Colon (tissue), 2 donors: ENCODE measurements at regions not wholly inside any gene's neighbourhood (a gene's known extent, or its start where the extent isn't known, plus 50 kb on each side); places are given as distances from the start of the nearest gene placed in this dataset.

Experiments
- FAIRE-seq: peaks from 2 replicates; lab custom pipeline; 2012; peaks lifted over from hg19 to GRCh38; lab: Jason Lieb, UNC
- donor health status: control.
- donor health status: control.

DNA sequence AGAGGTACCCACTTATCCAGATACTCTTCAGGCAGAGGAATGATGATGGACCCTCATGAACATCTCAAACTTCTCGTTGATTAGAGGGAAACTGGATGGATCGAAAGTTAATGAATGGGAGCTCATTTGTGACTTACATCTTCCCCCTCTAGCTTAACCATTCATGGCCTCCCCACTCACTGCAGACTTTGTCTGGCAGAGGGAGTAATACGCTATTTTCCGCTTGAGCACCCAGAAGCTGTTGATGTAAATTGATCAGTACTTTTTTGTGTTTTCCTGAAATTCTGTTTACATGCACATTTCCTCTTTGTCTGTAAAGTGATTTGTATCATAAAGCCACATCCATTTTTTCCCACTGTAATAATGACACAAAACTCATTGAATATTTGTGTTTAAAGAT lies 239.1 kb upstream of the RBFOX1 start:
- no peak for FAIRE-seq

DNA sequence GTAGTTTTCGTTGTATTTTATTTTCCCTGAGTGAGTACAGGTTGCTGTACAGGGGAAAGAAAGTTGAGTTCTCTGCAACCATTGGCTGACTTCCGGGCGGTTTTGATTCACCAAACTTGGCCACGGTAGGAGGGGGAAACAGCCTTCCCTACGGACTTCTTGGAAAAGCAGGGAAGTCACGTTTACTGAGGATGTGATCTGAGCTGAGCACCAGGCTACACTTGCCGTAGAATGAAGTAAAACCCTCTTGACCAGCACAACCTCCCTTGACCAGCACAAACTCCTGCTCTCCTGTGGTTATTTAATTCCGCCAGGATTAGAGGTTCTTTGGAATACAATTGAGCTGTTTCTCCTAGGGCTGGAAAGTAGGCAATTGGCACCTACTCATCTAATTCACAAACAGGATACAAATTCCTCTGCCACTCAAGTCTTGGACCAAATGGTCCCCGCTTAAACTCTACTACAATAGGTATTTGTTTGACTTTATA lies 242.0 kb upstream of the RBFOX1 start:
- no peak for FAIRE-seq

DNA sequence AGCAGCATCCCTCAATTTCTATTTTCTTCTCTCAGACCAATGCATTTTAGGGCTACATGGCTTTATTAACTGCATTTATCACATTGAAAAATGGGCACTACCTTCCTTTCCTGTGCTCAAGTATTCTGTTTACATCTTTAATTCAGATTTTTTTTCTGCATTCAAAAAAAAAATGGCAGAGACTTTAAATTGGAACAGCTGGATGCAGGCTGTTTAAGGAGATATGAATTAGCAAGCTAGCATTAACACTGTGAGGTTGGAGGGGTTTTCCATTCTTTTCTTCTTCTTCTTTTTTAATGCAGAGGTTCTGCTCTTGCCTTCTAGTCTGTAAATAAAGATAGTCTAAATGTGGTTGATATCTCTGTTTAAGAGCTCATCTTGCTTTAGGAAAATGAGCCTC lies 242.9 kb upstream of the RBFOX1 start:
- FAIRE-seq: no peak

DNA sequence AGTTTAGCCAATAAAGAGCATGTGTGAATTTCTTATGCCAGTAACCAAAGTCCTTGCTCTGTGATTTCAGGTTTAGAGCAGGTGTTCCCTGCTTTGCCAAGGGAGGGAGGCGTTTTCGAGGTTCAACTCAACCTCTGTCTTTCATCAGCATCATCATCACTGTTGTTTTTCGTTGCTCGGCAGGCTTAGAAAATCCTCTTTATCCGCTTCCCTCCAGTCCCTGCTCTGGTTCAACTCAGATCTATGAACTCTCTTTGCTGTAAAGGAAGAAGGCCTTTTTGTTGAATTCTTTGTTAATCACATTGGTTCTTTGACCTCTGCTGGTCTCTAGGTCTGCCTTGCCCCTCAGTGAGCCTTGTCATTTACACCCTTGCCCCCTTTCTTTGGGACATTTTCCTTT lies 243.9 kb upstream of the RBFOX1 start:
- FAIRE-seq: no peak

DNA sequence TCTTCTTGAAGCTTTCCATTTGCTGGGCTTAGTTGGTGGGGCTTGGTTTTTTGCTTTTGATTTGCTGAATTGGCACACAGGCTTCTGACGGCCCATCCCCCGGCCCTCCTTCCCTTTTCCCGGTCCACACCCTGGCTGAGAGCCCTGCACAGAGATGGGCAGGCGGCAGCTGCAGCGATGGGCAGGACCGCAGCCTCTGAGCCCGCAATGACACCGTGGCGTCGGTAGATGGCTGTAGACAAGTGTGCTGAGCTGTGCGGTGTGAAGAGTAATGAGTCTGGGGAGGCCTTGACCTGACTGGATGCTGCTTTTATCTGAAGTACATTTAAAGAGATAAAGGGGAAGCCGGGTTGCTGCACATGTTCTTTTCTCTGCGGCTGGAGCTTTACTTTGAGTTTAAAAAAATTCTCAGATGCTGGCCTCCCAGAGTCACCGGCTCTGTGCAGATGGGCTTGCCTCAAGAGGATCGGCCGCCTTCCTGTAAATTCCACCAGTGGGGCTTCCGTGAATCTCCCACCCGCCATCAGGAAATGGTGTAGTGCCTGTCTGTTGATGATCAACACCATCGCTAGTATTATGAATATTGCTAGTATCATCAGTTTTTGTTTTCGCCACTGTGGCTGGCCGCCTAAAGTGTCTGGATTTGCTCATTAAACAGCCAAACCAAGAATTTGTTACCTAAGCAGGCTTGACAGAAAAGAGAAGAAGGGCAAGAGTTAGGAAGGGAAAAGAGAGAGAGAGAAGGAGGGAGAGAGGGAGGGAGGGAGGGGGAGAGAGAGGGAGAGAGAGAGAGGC lies 245.6 kb upstream of the RBFOX1 start:
- no peak for FAIRE-seq

DNA sequence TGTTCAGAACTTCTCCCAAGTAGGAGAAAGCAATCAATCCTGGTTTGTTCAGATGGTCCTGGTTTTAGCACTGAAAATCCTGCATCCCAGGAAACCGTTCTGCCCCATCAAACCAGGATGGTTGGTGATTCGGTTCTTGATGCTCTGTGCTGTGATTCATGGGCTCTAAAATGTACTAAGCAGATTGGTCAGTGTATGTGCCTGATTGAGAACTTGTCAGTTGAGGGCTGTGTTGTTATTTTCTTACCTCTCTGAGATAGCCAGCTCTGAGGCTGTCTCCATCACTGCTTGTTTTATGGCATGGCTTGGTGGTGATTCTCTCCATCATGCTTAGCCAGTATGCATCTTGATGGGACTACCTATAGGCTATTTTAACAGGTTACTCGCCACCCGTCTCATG lies 246.9 kb upstream of the RBFOX1 start:
- no peak for FAIRE-seq

DNA sequence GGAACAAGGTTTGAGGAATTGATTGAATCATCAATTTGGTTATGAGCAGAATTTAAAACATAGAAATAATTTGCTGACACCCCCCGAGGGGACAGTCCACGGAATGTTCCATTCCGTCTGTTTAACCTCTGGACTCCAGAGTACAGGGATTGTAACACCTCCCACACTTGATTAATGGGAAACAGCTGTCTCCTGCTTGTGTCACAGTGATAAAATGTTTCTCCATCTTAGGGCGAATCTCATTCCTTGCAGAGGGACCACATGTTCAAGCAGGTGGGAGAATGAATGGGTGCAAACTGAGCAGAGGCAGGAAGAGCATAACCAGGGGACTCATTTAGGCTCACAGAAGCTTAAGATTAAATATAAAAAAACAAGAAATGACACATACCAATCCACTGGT lies 249.5 kb upstream of the RBFOX1 start:
- no peak for FAIRE-seq

DNA sequence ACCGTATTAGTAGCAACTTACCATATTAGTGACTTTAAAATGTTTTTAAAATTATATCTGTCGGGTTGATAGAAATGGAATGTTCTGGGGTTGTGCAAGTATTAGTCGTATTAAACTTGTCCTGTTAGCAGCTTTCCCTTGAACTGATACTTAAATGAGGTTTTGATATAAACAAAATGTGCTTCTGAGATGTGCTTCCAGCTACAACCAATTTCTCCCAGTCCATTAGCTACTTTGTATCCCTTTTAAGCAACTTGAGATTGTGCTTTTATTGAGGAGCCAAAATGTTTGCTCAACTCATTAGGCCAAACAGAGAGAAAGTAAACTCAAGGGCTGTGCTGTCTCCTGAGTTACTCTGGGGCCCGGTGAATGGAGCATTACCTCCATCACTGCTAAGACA lies 255.0 kb upstream of the RBFOX1 start:
- no peak for FAIRE-seq

DNA sequence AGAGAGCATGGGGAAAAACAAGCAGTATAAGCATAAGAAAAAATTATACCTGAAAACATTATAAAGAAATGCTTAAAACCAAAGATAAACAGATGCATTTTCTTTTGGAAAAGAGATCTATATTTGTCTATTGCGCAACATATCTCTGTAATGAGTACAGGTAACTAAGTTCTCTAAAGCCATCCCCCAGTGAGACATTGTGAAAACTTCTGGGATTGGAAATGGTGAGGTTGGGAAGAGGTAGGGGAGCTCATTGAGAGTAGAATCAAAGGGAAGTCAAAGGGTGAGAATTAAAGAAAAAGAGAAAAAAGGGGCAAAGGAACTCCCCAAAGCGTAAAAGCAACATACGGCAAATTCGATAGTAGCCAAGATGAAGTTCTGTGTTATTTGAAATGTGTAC lies 257.9 kb upstream of the RBFOX1 start:
- FAIRE-seq: no peak

DNA sequence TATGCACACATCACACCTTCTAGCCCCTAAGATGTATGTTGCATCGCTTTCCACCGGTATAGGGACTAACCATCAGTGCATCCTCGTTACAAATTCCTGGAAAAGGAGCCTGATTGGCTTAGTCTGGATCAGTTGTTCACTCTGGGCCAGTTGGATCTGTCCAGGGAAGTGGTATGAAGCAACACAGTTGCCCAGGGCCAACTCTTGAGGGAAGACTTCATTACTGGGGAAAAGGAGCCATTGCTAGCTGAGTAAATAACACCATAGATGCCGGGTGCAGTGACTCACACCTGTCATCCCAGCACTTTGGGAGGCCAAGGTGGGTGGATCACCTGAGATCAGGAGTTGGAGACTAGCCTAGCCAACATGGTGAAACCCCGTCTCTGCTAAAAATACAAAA lies 275.2 kb upstream of the RBFOX1 start:
- no peak for FAIRE-seq

DNA sequence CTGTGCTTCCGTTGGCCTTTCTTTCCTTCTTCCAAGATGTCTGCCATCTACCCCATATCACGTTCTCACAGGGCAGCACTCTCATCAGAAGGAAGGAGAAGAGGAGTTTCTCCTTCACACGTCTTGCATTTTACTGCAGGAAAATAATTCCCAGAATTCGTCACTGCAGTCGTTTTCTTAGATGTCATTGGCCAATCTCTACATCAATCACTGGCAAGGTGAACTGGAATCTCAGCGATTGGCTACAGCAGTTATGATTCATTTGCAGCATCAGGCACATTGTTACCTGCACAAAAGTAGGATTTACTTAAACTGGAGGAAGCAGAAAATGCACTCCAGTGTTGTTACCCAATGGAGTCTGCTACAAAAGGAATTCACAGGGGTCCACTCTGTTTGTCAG lies 277.2 kb upstream of the RBFOX1 start:
- FAIRE-seq: no peak

DNA sequence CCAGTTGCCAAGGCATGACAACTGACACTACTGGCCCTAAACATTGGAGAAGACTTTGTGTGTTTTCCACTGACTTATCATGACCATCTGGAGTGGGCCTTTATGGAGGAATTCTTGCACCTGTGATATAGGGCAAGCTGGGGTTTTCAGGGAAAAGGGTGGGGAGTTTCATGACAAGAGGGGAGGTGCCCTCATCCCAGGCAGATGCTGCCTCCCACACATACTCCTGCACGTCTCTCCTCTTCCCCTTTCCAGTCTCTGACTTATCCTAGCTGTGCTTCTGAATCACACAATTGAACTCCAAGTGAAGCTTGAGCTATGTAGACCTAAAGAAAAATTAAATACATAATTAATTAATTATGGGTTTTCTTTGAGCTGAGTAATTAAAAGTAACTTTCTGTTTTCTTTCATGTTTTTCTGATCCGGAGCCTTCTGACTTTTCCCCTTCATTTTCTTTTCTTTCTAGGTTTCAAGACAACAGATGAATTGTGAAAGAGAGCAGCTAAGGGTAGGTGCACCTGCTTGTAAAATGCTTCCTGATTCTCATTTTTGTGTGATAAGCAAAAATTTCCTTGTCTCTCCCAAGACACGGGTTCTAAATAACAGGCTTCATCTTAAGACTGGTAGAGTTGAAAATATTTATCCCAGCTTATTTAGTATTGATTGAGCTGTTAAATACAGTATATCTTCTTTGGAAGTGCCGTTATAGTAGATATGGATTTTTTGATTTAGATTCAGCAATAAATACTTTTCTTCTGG lies 280.9 kb upstream of the RBFOX1 start:
- no peak for FAIRE-seq

DNA sequence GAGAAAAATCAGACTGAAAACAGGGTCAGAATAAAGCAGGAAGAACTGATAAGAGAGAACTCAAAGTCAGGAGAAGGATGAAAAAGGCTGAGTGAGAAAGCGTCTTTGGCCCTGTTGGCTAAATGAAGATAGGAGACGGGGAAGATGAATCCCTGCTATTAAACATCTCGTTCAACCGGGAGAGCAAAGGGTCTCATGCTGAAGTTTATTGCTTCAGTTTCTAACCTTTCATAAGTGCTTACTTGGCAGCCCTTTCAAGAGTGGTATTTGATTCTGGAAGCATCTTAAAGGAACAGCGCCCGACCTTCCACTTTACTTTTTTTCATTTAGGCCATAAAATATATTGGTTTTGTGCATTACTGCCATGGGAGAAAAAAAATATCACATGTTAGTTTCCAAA lies 288.3 kb upstream of the RBFOX1 start:
- FAIRE-seq: no peak

DNA sequence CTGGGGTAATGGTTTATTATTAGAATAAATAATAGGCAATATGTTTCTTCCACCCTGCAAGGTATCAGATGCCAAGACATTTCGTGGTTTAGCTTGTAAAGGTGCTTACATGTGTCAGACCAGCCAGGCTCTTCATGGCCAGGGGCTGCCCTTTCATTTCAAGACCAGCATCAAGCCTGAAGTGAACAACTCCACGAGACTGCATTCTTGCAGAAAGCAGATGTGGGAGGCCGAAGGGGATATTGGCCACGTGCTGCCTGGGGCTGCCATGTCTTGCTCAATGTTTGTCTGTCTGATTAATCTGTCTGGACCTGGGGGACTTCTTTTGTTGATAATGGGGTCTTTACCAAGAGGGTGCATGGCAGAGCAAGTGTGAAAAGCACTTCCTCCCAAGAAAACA lies 294.2 kb upstream of the RBFOX1 start:
- FAIRE-seq: no peak

DNA sequence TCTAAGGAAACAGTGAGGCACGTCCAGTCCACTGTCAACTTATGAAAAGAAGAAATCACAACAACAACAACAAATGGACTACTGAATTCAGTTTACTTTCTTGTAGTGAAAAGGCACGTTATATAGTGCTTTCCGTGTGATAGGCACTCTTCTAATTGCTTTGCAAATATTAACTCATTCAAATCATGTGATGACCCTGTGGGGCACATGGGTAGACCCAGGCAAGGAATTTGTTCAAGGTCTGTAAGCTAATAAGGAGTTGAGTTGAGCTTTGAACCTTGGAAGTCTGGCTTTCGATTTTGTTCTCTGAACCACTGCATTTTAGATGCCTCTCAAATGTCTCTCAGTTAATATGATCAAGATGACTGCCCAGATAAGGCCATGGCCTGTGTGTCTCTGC lies 295.1 kb upstream of the RBFOX1 start:
- FAIRE-seq: no peak

DNA sequence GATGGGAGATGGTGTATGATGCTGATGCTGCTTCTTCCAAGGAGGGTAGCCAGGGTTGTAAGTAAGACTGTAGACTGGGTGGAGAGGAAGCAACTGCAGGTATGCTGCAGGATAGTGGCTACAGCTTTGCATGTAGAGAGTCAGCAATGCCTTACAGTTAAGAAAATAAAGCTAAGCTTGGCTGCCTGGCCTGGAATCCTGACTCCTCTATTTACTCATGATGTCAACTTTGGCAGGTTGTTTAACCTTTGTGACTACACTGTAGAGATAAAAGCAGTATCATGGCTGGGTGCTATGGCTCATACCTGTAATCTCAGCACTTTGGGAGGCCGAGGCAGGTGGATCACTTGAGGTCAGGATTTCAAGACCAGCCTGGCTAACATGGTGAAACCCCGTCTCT lies 301.6 kb upstream of the RBFOX1 start:
- no peak for FAIRE-seq

DNA sequence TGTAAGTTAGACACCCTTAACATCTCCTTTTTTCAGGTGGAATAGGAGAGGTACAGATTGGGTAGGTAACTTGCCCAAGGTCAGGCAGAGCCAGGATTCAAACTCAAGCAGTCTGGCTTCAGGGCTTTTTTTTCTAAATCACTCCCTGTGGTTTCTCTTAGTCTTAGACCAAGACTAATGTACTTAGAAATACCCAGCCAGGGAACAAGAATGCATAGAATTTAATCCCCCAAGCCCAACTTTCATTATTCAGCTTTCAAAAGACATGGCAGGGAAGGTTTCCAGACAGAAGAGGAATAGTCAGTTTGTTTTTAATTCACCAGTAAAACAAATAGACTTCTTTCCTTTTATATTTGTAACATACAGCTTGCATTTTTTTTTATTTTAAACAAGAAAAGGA lies 305.2 kb upstream of the RBFOX1 start:
- no peak for FAIRE-seq

DNA sequence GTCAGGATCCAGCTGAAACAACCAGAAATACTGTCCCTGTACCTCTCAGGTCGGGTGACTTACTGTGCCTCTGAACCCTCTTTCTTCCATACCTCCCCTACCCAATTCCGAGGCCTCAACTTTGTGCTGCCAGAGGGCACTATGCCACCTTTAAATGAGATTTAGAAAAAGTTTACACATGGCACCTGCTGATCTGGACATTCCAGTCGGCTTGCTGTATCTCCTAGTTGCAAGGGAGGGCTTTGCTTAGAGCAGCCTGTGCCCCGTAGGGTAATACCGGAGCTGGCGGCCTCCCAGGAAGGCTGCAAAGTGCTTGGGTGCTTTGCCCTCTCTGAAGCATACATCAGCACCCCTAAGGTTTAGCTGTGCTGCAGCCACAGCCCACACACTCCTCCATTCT lies 306.0 kb upstream of the RBFOX1 start:
- FAIRE-seq: no peak

DNA sequence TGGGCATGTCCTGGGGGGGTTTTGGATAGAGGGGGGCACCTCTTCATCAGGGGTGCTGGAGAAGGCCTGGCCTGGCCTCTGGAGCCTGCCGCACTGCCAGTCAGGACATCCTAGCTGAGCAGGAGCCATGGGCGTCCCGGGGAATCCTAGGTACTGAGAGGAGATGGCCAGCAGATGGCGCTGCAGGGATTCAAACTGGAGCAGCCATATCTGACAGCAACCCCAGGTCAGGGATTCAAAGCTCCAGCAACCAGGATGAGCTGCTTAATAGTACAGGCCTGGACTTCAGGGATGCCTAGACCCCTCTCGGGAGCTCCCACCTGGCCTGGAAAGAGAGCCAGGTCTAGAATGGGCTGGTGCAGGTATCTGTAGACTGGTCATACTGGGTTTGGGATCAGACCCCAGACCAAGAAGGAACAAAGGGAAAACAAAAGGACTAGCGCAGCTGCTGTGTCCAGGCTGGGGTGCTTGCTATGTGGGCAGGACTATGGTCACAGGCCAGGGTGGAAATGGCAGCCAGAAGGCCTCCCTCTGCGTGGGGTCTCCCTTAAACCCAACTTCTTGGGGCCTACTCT lies 306.9 kb upstream of the RBFOX1 start:
- FAIRE-seq: no peak

DNA sequence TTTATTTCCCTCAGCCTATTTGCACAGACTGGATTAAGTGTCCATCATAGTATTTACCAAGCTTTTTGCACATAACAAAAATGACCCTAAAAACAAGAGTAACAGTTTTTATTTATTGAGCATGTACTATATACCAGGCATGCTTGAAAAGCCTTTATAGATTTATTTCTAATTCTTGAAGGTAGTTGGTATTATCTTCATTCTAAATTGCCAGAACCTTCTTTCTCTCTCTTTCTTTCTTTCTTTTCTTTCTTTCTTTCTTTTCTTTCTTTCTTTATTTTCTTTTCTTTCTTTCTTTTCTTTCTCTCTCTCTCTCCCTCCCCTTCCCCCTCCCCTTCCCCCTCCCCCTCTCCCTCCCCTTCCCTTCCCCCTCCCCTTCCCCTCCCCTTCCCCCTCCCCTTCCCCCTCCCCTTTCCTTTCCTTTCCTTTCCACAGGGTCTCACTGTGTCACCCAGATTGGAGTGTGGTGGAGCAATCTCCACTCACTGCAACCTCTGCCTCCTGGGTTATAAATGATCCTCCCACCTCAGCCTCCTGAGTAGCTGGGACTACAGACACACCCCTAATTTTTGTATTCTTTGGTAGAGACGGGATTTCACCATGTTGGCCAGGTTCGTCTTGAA lies 310.9 kb upstream of the RBFOX1 start:
- no peak for FAIRE-seq

DNA sequence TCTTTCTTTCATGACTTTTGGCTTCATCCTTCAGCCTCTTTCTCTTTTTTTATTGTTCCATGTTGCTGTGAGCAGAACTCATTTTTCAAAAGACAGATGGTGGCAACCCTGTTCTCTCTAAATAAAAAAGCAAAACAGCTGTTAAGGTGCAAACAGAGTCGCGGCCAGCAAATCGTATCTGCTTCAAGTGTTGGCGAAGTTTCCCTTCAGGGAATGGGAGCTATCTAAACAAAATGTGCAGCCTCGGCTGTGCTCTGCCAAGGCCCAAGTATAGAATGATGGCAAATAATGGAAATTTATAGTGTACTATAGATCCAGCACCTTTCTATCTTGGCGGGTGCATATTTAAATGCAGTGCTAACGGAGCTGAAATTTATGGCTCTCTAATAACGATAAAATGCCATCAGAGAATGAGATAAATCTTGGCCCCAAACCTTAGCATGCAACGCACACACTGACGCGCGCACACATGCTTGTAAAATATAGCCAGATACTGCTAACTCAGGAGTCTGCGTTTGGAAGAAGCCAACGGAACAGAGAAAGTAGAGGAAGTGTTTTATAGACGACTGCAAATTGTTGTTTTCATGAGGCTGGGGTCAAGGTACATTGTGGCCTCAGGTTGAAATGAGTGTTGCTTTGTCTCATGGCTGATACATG lies 315.5 kb upstream of the RBFOX1 start:
- no peak for FAIRE-seq

DNA sequence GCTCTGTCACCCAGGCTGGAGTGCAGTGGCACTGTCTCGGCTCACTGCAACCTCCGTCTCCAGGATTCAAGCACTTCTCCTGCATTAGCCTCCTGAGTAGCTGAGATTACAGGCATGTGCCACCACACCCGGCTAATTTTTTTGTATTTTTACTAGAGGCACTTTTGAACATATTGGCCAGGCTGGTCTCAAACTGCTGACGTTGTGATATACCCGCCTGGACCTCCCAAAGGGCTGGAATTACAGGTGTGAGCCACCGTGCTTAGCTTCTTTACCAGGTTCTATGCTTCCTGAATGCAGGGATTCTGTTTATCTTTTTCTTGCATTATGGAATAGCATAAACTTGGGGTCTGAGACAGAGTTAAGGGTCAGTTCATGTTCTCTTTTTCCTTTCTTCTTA lies 317.9 kb upstream of the RBFOX1 start:
- no peak for FAIRE-seq
